GM19025 (cell line): ENCODE measurements at regions not wholly inside any gene's neighbourhood (a gene's known extent, or its start where the extent isn't known, plus 50 kb on each side); places are given as distances from the start of the nearest gene placed in this dataset.

Source experiments
- ATAC-seq: cut with Tn5 transposase; IDR thresholded peaks from one replicate; pipeline ENCODE4 v1.9.1; 2021; ENCODE audit warnings: mild to moderate bottlenecking, low read depth, moderate library complexity; ENCODE audit not compliant: unreplicated experiment

GRCh38 chr13:91195789-91196188, 151.7 kb upstream of the MIR17HG start:
- ATAC-seq = no peak

GRCh38 chr13:91196958-91197357, 150.5 kb upstream of the MIR17HG start:
- ATAC-seq = no peak

- ATAC-seq = no peak
Measured at GRCh38 chr13:91199866-91200265, 147.6 kb upstream of the MIR17HG start.

- ATAC-seq = no peak
Measured at GRCh38 chr13:91200486-91200885, 147.0 kb upstream of the MIR17HG start.

GRCh38 chr13:91203430-91203829, 144.1 kb upstream of the MIR17HG start:
- no peak for ATAC-seq

- ATAC-seq = no peak
Measured at GRCh38 chr13:91207261-91207660, 140.2 kb upstream of the MIR17HG start.

- ATAC-seq = no peak
Measured at GRCh38 chr13:91211510-91211909, 136.0 kb upstream of the MIR17HG start.

GRCh38 chr13:91212231-91212630, 135.3 kb upstream of the MIR17HG start:
- ATAC-seq = no peak

- no peak for ATAC-seq
Measured at GRCh38 chr13:91214031-91214430, 133.5 kb upstream of the MIR17HG start.

- ATAC-seq = no peak
Measured at GRCh38 chr13:91216928-91217700, 130.4 kb upstream of the MIR17HG start.

- ATAC-seq = no peak
Measured at GRCh38 chr13:91219201-91219600, 128.3 kb upstream of the MIR17HG start.

GRCh38 chr13:91220872-91221271, 126.6 kb upstream of the MIR17HG start:
- no peak for ATAC-seq

- no peak for ATAC-seq
Measured at GRCh38 chr13:91228108-91228507, 119.4 kb upstream of the MIR17HG start.

GRCh38 chr13:91228940-91229339, 118.5 kb upstream of the MIR17HG start:
- no peak for ATAC-seq

- no peak for ATAC-seq
Measured at GRCh38 chr13:91232716-91233115, 114.8 kb upstream of the MIR17HG start.

GRCh38 chr13:91233291-91233690, 114.2 kb upstream of the MIR17HG start:
- no peak for ATAC-seq

- no peak for ATAC-seq
Measured at GRCh38 chr13:91236182-91236581, 111.3 kb upstream of the MIR17HG start.

GRCh38 chr13:91236921-91237320, 110.6 kb upstream of the MIR17HG start:
- no peak for ATAC-seq

- no peak for ATAC-seq
Measured at GRCh38 chr13:91238036-91238435, 109.5 kb upstream of the MIR17HG start.

GRCh38 chr13:91240341-91240740, 107.1 kb upstream of the MIR17HG start:
- ATAC-seq = no peak

GRCh38 chr13:91241221-91241933, 106.1 kb upstream of the MIR17HG start:
- no peak for ATAC-seq

- ATAC-seq = no peak
Measured at GRCh38 chr13:91242652-91243051, 104.8 kb upstream of the MIR17HG start.
